T-helper 2 cell treated with Interferon-gamma antibody and Interleukin-4, amounts not matched to agents 5 μg/mL and 100 μg/mL, for 36 hours (primary cell): ENCODE measurements at regions not wholly inside any gene's neighbourhood (a gene's known extent, or its start where the extent isn't known, plus 50 kb on each side); places are given as distances from the start of the nearest gene placed in this dataset.

ENCODE experiments used
- DNase-seq: peaks from one replicate; pipeline ENCODE4 v3.0.0; 2021; ENCODE audit warnings: low spot score
- H3K27ac Mint-ChIP-seq: one replicate; pipeline ENCODE4 v1.8.0; 2021; ENCODE audit warnings: mild to moderate bottlenecking, mixed read lengths
- H3K27me3 Mint-ChIP-seq: one replicate; pipeline ENCODE4 v1.8.0; 2021; ENCODE audit warnings: low read depth, mixed read lengths
- H3K36me3 Mint-ChIP-seq: one replicate; pipeline ENCODE4 v1.8.0; 2021; ENCODE audit warnings: low read depth, mixed read lengths
- H3K4me1 Mint-ChIP-seq: one replicate; pipeline ENCODE4 v1.8.0; 2021; ENCODE audit warnings: low read depth, mixed read lengths
- H3K4me3 Mint-ChIP-seq: one replicate; pipeline ENCODE4 v1.8.0; 2022; ENCODE audit warnings: mild to moderate bottlenecking, moderate library complexity, mixed read lengths
- H3K9me3 Mint-ChIP-seq: one replicate; pipeline ENCODE4 v1.8.0; 2021; ENCODE audit warnings: mixed read lengths

- Mint-ChIP-seq H3K4me3 (no peak overlapping the region), H3K36me3 (no peaks in the 10 kb centered on the region), H3K9me3 (no peaks in the 10 kb centered on the region), H3K27me3 (peaks cover 18% of the 10 kb centered on the region), H3K4me1 (no peaks in the 10 kb centered on the region), H3K27ac (no peak overlapping the region)
- DNase-seq = no peak
Observed at GRCh38 chr1:114295321-114295720, 141.7 kb upstream of the SYT6 start.

GRCh38 chr1:114292835-114293234 lies 139.2 kb upstream of the SYT6 start:
- Mint-ChIP-seq H3K27ac (no peak overlapping the region), H3K27me3 (peaks cover 15% of the 10 kb centered on the region), H3K36me3 (no peaks in the 10 kb centered on the region), H3K4me1 (no peaks in the 10 kb centered on the region), H3K9me3 (no peaks in the 10 kb centered on the region), H3K4me3 (no peak overlapping the region)
- DNase-seq = no peak

- H3K4me3 Mint-ChIP-seq = no peak overlapping the region
- no peaks in the 10 kb centered on the region for H3K4me1 Mint-ChIP-seq
- H3K36me3 Mint-ChIP-seq = no peaks in the 10 kb centered on the region
- DNase-seq = no peak
- H3K9me3 Mint-ChIP-seq = no peaks in the 10 kb centered on the region
- no peak overlapping the region for H3K27ac Mint-ChIP-seq
- peaks cover 11% of the 10 kb centered on the region for H3K27me3 Mint-ChIP-seq
Observed at GRCh38 chr1:114292194-114292593, 138.5 kb upstream of the SYT6 start.

- Mint-ChIP-seq H3K27ac (no peak overlapping the region), H3K4me1 (no peaks in the 10 kb centered on the region), H3K36me3 (no peaks in the 10 kb centered on the region), H3K9me3 (no peaks in the 10 kb centered on the region), H3K27me3 (peaks cover 7% of the 10 kb centered on the region), H3K4me3 (no peak overlapping the region)
- no peak for DNase-seq
Observed at GRCh38 chr1:114290776-114291175, 137.1 kb upstream of the SYT6 start.

GRCh38 chr1:114290341-114290740 lies 136.7 kb upstream of the SYT6 start:
- Mint-ChIP-seq H3K27me3 (peaks cover 7% of the 10 kb centered on the region), H3K4me3 (no peak overlapping the region), H3K36me3 (no peaks in the 10 kb centered on the region), H3K27ac (no peak overlapping the region), H3K9me3 (no peaks in the 10 kb centered on the region), H3K4me1 (no peaks in the 10 kb centered on the region)
- DNase-seq = no peak

GRCh38 chr1:114289824-114290223 lies 136.2 kb upstream of the SYT6 start:
- H3K27me3 Mint-ChIP-seq = peaks cover 6% of the 10 kb centered on the region
- no peak overlapping the region for H3K27ac Mint-ChIP-seq
- no peaks in the 10 kb centered on the region for H3K36me3 Mint-ChIP-seq
- no peak for DNase-seq
- no peaks in the 10 kb centered on the region for H3K4me1 Mint-ChIP-seq
- H3K4me3 Mint-ChIP-seq = no peak overlapping the region
- no peaks in the 10 kb centered on the region for H3K9me3 Mint-ChIP-seq

GRCh38 chr1:114289306-114289705 lies 135.6 kb upstream of the SYT6 start:
- Mint-ChIP-seq H3K36me3 (no peaks in the 10 kb centered on the region), H3K27me3 (peaks cover 6% of the 10 kb centered on the region), H3K4me1 (no peaks in the 10 kb centered on the region), H3K4me3 (no peak overlapping the region), H3K27ac (no peak overlapping the region), H3K9me3 (no peaks in the 10 kb centered on the region)
- no peak for DNase-seq

- Mint-ChIP-seq H3K9me3 (no peaks in the 10 kb centered on the region), H3K27ac (no peak overlapping the region), H3K4me3 (no peak overlapping the region), H3K36me3 (no peaks in the 10 kb centered on the region), H3K27me3 (peaks cover 8% of the 10 kb centered on the region), H3K4me1 (no peaks in the 10 kb centered on the region)
- no peak for DNase-seq
Observed at GRCh38 chr1:114286960-114287359, 133.3 kb upstream of the SYT6 start.

- DNase-seq = no peak
- Mint-ChIP-seq H3K9me3 (no peaks in the 10 kb centered on the region), H3K4me1 (no peaks in the 10 kb centered on the region), H3K4me3 (no peak overlapping the region), H3K36me3 (no peaks in the 10 kb centered on the region), H3K27me3 (peaks cover 8% of the 10 kb centered on the region), H3K27ac (no peak overlapping the region)
Observed at GRCh38 chr1:114286179-114286578, 132.5 kb upstream of the SYT6 start.

- DNase-seq = peak; percentile 66
- Mint-ChIP-seq H3K4me3 (no peak overlapping the region), H3K4me1 (no peaks in the 10 kb centered on the region), H3K27ac (no peak overlapping the region), H3K9me3 (no peaks in the 10 kb centered on the region), H3K36me3 (no peaks in the 10 kb centered on the region), H3K27me3 (peaks cover 17% of the 10 kb centered on the region)
Observed at GRCh38 chr1:114282751-114283403, 129.2 kb upstream of the SYT6 start.

- Mint-ChIP-seq H3K36me3 (no peaks in the 10 kb centered on the region), H3K27me3 (peaks cover 28% of the 10 kb centered on the region), H3K4me1 (no peaks in the 10 kb centered on the region), H3K4me3 (no peak overlapping the region), H3K27ac (no peak overlapping the region), H3K9me3 (no peaks in the 10 kb centered on the region)
- no peak for DNase-seq
Observed at GRCh38 chr1:114278911-114279310, 125.2 kb upstream of the SYT6 start.

GRCh38 chr1:114278430-114278829 lies 124.8 kb upstream of the SYT6 start:
- no peak for DNase-seq
- Mint-ChIP-seq H3K27ac (no peak overlapping the region), H3K27me3 (peaks cover 28% of the 10 kb centered on the region), H3K4me3 (no peak overlapping the region), H3K4me1 (no peaks in the 10 kb centered on the region), H3K36me3 (no peaks in the 10 kb centered on the region), H3K9me3 (no peaks in the 10 kb centered on the region)

- Mint-ChIP-seq H3K4me3 (no peak overlapping the region), H3K9me3 (no peaks in the 10 kb centered on the region), H3K27ac (no peak overlapping the region), H3K4me1 (no peaks in the 10 kb centered on the region), H3K36me3 (no peaks in the 10 kb centered on the region), H3K27me3 (peaks cover 26% of the 10 kb centered on the region)
- no peak for DNase-seq
Observed at GRCh38 chr1:114274621-114275317, 121.1 kb upstream of the SYT6 start.

- H3K27me3 Mint-ChIP-seq = peaks cover 18% of the 10 kb centered on the region
- no peaks in the 10 kb centered on the region for H3K4me1 Mint-ChIP-seq
- no peak for DNase-seq
- H3K36me3 Mint-ChIP-seq = no peaks in the 10 kb centered on the region
- no peak overlapping the region for H3K4me3 Mint-ChIP-seq
- no peaks in the 10 kb centered on the region for H3K9me3 Mint-ChIP-seq
- H3K27ac Mint-ChIP-seq = no peak overlapping the region
Observed at GRCh38 chr1:114272593-114272992, 118.9 kb upstream of the SYT6 start.

- DNase-seq = no peak
- Mint-ChIP-seq H3K9me3 (no peaks in the 10 kb centered on the region), H3K4me3 (no peak overlapping the region), H3K27ac (no peak overlapping the region), H3K27me3 (peaks cover 10% of the 10 kb centered on the region), H3K36me3 (no peaks in the 10 kb centered on the region), H3K4me1 (no peaks in the 10 kb centered on the region)
Observed at GRCh38 chr1:114270718-114271117, 117.0 kb upstream of the SYT6 start.
